H1 (cell line): ENCODE measurements at regions not wholly inside any gene's neighbourhood (a gene's known extent, or its start where the extent isn't known, plus 50 kb on each side); places are given as distances from the start of the nearest gene placed in this dataset.

ENCODE experiments used
- CTCF ChIA-PET: fragments of 300-600 bp; sonication (Branson Sonifier 250); formaldehyde crosslinking; loops from one replicate; lab custom pipeline; 2021; ENCODE audit not compliant: partially characterized antibody; lab: Charles Lee
- POLR2A ChIA-PET: fragments of 300-600 bp; sonication (Branson Sonifier 250); formaldehyde crosslinking; loops from one replicate; lab custom pipeline; 2021; ENCODE audit warnings: inconsistent platforms; ENCODE audit not compliant: partially characterized antibody; lab: Charles Lee
- DNase-seq, 2 experiments: peaks; one replicate each; pipeline versions ENCODE4 v3.0.0 to v3.0.0-alpha.2; 2010 to 2022; ENCODE audit warnings: low spot score in 2 of 2, low read depth in 1 of 2, mixed read lengths in 1 of 2
- FAIRE-seq: peaks from 2 replicates; lab custom pipeline; 2011; peaks lifted over from hg19 to GRCh38; lab: Jason Lieb, UNC
- H2AFZ ChIP-seq: 2 replicates; pipeline ENCODE4 v1.8.1; 2012; ENCODE audit warnings: low read length, inconsistent platforms
- H2AK5ac ChIP-seq: 2 replicates; pipeline ENCODE4 v1.6.1; 2013; ENCODE audit warnings: low read depth, low read length
- H2BK120ac ChIP-seq: replicated peaks from 2 replicates; pipeline ENCODE3; 2013; ENCODE audit warnings: low read depth, low read length, inconsistent platforms
- H2BK12ac ChIP-seq: 2 replicates; pipeline ENCODE4 v1.6.1; 2013; ENCODE audit warnings: low read depth, low read length
- H2BK15ac ChIP-seq: 2 replicates; pipeline ENCODE4 v1.6.1; 2013; ENCODE audit warnings: low read length
- H2BK20ac ChIP-seq: 2 replicates; pipeline ENCODE4 v1.6.1; 2013; ENCODE audit warnings: low read length
- H2BK5ac ChIP-seq: 2 replicates; pipeline ENCODE4 v1.6.1; 2013; ENCODE audit warnings: low read depth, low read length
- H3K14ac ChIP-seq: 2 replicates; pipeline ENCODE4 v1.6.1; 2013; ENCODE audit warnings: inconsistent platforms; ENCODE audit not compliant: insufficient read length
- H3K18ac ChIP-seq: 2 replicates; pipeline ENCODE4 v1.6.1; 2013; ENCODE audit warnings: low read length; ENCODE audit errors: extremely low read depth
- H3K23ac ChIP-seq: 2 replicates; pipeline ENCODE4 v1.6.1; 2013; ENCODE audit warnings: inconsistent platforms; ENCODE audit not compliant: insufficient read length
- H3K23me2 ChIP-seq: 2 replicates; pipeline ENCODE4 v1.6.1; 2013; ENCODE audit warnings: low read depth, low read length
- H3K27ac ChIP-seq: 2 replicates; pipeline ENCODE4 v1.6.1; 2011; ENCODE audit warnings: low read depth, low read length, inconsistent platforms
- H3K27me3 ChIP-seq, 4 experiments: replicated peaks in 1 of 4; 1 replicate in 1 of 4; 2 replicates in 3 of 4; pipeline versions ENCODE4 v1.6.1 to v1.8.1; 2011 to 2013; ENCODE audit warnings: low read length in 3 of 4, mild to moderate bottlenecking in 3 of 4, inconsistent platforms in 2 of 4, mixed read lengths in 2 of 4, moderate library complexity in 1 of 4; ENCODE audit not compliant: control insufficient read depth in 3 of 4, insufficient read depth in 3 of 4; ENCODE audit errors: extremely low read depth in 1 of 4
- H3K36me3 ChIP-seq, 4 experiments: 2 replicates each; pipeline versions ENCODE4 v1.6.1 to v1.8.1; 2011 to 2013; ENCODE audit warnings: mild to moderate bottlenecking in 4 of 4, low read length in 3 of 4, moderate library complexity in 2 of 4, control low read depth in 1 of 4, inconsistent platforms in 1 of 4; ENCODE audit not compliant: insufficient read depth in 4 of 4, control insufficient read depth in 2 of 4
- H3K4ac ChIP-seq: replicated peaks from 2 replicates; pipeline ENCODE3; 2013; ENCODE audit warnings: low read length, low read depth, mixed read lengths, inconsistent platforms; ENCODE audit not compliant: insufficient read length
- H3K4me1 ChIP-seq, 4 experiments: replicated peaks in 1 of 4; 1 replicate in 1 of 4; 2 replicates in 3 of 4; pipeline versions ENCODE4 v1.6.1 to v1.8.1; 2011 to 2013; ENCODE audit warnings: low read length in 3 of 4, inconsistent platforms in 2 of 4, mixed read lengths in 1 of 4; ENCODE audit not compliant: insufficient read depth in 4 of 4, control insufficient read depth in 3 of 4
- H3K4me2 ChIP-seq, 2 experiments: 2 replicates each; pipeline versions ENCODE4 v1.6.1 to v1.8.1; 2011 to 2013; ENCODE audit warnings: low read depth in 2 of 2, low read length in 2 of 2, control low read depth in 1 of 2, inconsistent platforms in 1 of 2, mild to moderate bottlenecking in 1 of 2; ENCODE audit not compliant: insufficient read depth in 1 of 2
- H3K4me3 ChIP-seq, 4 experiments: fragments of 200-600, 300-600 bp in 1 of 4; sonication (generic), shearing (Covaris generic), sonication (Bioruptor Twin) in 1 of 4; 2 replicates each; pipeline versions ENCODE4 v1.5.1 to v1.8.1; 2011 to 2016; ENCODE audit warnings: low read length in 4 of 4, low read depth in 3 of 4, control low read depth in 2 of 4, inconsistent platforms in 2 of 4, mild to moderate bottlenecking in 2 of 4, mixed read lengths in 1 of 4, moderate library complexity in 1 of 4; ENCODE audit not compliant: insufficient read depth in 2 of 4; ENCODE audit errors: extremely low read depth in 1 of 4
- H3K56ac ChIP-seq: replicated peaks from 2 replicates; pipeline ENCODE3; 2013; ENCODE audit warnings: low read depth, mild to moderate bottlenecking, mixed read lengths, low read length, inconsistent platforms; ENCODE audit not compliant: insufficient read length
- H3K79me1 ChIP-seq: 2 replicates; pipeline ENCODE4 v1.6.1; 2013; ENCODE audit warnings: low read depth, low read length, control low read depth
- H3K79me2 ChIP-seq, 2 experiments: 2 replicates each; pipeline versions ENCODE4 v1.6.1 to v1.8.1; 2012 to 2013; ENCODE audit warnings: low read length in 2 of 2, mild to moderate bottlenecking in 2 of 2, inconsistent platforms in 1 of 2; ENCODE audit not compliant: insufficient read depth in 2 of 2, control insufficient read depth in 1 of 2
- H3K9ac ChIP-seq, 4 experiments: replicated peaks in 1 of 4; 1 replicate in 1 of 4; 2 replicates in 3 of 4; pipeline versions ENCODE4 v1.6.1 to v1.8.1; 2011 to 2013; ENCODE audit warnings: low read depth in 3 of 4, low read length in 3 of 4, control low read depth in 2 of 4, mild to moderate bottlenecking in 2 of 4, moderate library complexity in 2 of 4, inconsistent platforms in 1 of 4; ENCODE audit errors: extremely low read depth in 1 of 4
- H3K9me3 ChIP-seq, 2 experiments: 2 replicates each; pipeline versions ENCODE4 v1.6.1 to v1.8.1; 2012 to 2013; ENCODE audit warnings: mild to moderate bottlenecking in 2 of 2, moderate library complexity in 2 of 2, control low read depth in 1 of 2, inconsistent platforms in 1 of 2, low read depth in 1 of 2, low read length in 1 of 2, mixed read lengths in 1 of 2; ENCODE audit not compliant: insufficient read depth in 2 of 2
- H4K20me1 ChIP-seq, 2 experiments: replicated peaks in 1 of 2; 2 replicates each; pipeline versions ENCODE3 to v1.8.1; 2011 to 2013; ENCODE audit warnings: inconsistent platforms in 2 of 2, low read length in 2 of 2, mild to moderate bottlenecking in 1 of 2; ENCODE audit not compliant: insufficient read depth in 2 of 2, control insufficient read depth in 1 of 2
- H4K5ac ChIP-seq: 2 replicates; pipeline ENCODE4 v1.6.1; 2013; ENCODE audit warnings: low read length, low read depth, mixed read lengths, inconsistent platforms; ENCODE audit not compliant: insufficient read length
- H4K8ac ChIP-seq: 2 replicates; pipeline ENCODE4 v1.8.0; 2013; ENCODE audit warnings: mild to moderate bottlenecking, moderate library complexity, low read length, inconsistent platforms; ENCODE audit not compliant: insufficient read depth; ENCODE audit errors: extremely low read depth
- H4K91ac ChIP-seq: replicated peaks from 2 replicates; pipeline ENCODE3; 2013; ENCODE audit warnings: low read length, mixed read lengths, inconsistent platforms; ENCODE audit not compliant: insufficient read length
- ASH2L ChIP-seq: fragments of 200-600, 300-600 bp; sonication (generic); IDR thresholded peaks from one replicate; pipeline ENCODE4 v1.7.1; 2017; ENCODE audit warnings: low read length
- CREB1 ChIP-seq: IDR thresholded peaks from 2 replicates; pipeline ENCODE4 v1.6.1; 2012; ENCODE audit warnings: inconsistent platforms
- WGBS, 2 experiments: shearing (Covaris generic) in 1 of 2; methylation state at CpG; one replicate each; pipeline versions ENCODE4 v1.1.6 to v1.1.7; 2013 to 2015; ENCODE audit warnings: low lambda C conversion rate in 2 of 2, mixed read lengths in 2 of 2, inconsistent platforms in 1 of 2, low coverage in 1 of 2, missing lambda C conversion rate in 1 of 2; ENCODE audit not compliant: insufficient replicate concordance in 2 of 2, insufficient coverage in 1 of 2, insufficient read length in 1 of 2; ENCODE audit errors: extremely low coverage in 1 of 2, missing lambda C conversion rate in 1 of 2; 5-methylcytosine and 5-hydroxymethylcytosine counted together
- TF ChIP-seq, protein P1 (sequence below): IDR thresholded peaks from 2 replicates; pipeline ENCODE4 v1.6.1; 2011; ENCODE audit warnings: low read length, improper control_type of control experiment

GRCh38 chr18:45379903-45380302 is 235.4 kb upstream of the SLC14A2 start:
- H2BK120ac ChIP-seq: no peak overlapping the region
- no peak overlapping the region for H3K4me2 ChIP-seq
- no peaks in the 10 kb centered on the region for H3K79me1 ChIP-seq
- H3K9me3 ChIP-seq: no peaks in the 10 kb centered on the region
- H3K36me3 ChIP-seq: no peaks in the 10 kb centered on the region
- no peak overlapping the region for H4K5ac ChIP-seq
- no peak overlapping the region for H2BK12ac ChIP-seq
- no peak overlapping the region for H4K8ac ChIP-seq
- H2AFZ ChIP-seq: no peak overlapping the region
- H3K27me3 ChIP-seq: no peaks in the 10 kb centered on the region
- H3K56ac ChIP-seq: no peak overlapping the region
- H3K79me2 ChIP-seq: no peaks in the 10 kb centered on the region
- FAIRE-seq (no peak), DNase-seq (no peak)
- H3K27ac ChIP-seq: no peak overlapping the region
- H2BK5ac ChIP-seq: no peak overlapping the region
- TF ChIP-seq CREB1: no peak
- TF ChIP-seq, protein P1, sequence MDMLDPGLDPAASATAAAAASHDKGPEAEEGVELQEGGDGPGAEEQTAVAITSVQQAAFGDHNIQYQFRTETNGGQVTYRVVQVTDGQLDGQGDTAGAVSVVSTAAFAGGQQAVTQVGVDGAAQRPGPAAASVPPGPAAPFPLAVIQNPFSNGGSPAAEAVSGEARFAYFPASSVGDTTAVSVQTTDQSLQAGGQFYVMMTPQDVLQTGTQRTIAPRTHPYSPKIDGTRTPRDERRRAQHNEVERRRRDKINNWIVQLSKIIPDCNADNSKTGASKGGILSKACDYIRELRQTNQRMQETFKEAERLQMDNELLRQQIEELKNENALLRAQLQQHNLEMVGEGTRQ: no peak
- no peak for TF ChIP-seq ASH2L
- H2AK5ac ChIP-seq: no peak overlapping the region
- H3K14ac ChIP-seq: no peak overlapping the region
- H3K18ac ChIP-seq: no peak overlapping the region
- H3K23me2 ChIP-seq: no peaks in the 10 kb centered on the region
- POLR2A ChIA-PET: no interaction called here
- H2BK15ac ChIP-seq: no peak overlapping the region
- H3K4me1 ChIP-seq: peaks cover 0 to 4% (median 1%) of the 10 kb centered on the region in 4 experiments; a peak in 3 of 7 replicates
- H3K4ac ChIP-seq: no peak overlapping the region
- no peak overlapping the region for H3K4me3 ChIP-seq
- no peaks in the 10 kb centered on the region for H4K20me1 ChIP-seq
- H3K23ac ChIP-seq: no peak overlapping the region
- H4K91ac ChIP-seq: no peak overlapping the region
- 91% methylated on average over 1 of the region's 1 CpG; no CpG with 5 or more reads in 1 of the 2 experiments for WGBS, 2 experiments
- H2BK20ac ChIP-seq: no peak overlapping the region
- H3K9ac ChIP-seq: no peak overlapping the region
- CTCF ChIA-PET: interaction anchor here (1.7 to 11.3 kb wide), 4 partner anchors 64 to 1758 kb away, joined by 3 to 131 read pairs (median 8); no protein-coding TSS in a partner anchor
